ENCODE measurements at regions not wholly inside any gene's neighbourhood (a gene's known extent, or its start where the extent isn't known, plus 50 kb on each side); places are given as distances from the start of the nearest gene placed in this dataset.
A peak's percentile ranks its signal among the peaks of the same experiment; 100 is the strongest.

GRCh38 chr12:69056743-69057515, 124.0 kb upstream of the CPM start:
- Mint-ChIP-seq H3K27me3 (ENCODE audit: low read depth) (no peaks in the 10 kb centered on the region; the same call in 1 of the 2 replicates), H3K4me1 (peaks cover 22% of the 10 kb centered on the region), H3K4me3 (no peak overlapping the region), H3K36me3 (no peaks in the 10 kb centered on the region), H3K27ac (no peak overlapping the region), H3K9me3 (no peaks in the 10 kb centered on the region)
- POLR2A ChIA-PET = interaction anchor here (0.6 kb wide), 1 partner anchor 220 kb away, joined by 3 read pairs; no protein-coding TSS in a partner anchor
- no peak for ATAC-seq
- DNase-seq (ENCODE audit: low spot score) = no peak
- TF ChIP-seq, protein P1, sequence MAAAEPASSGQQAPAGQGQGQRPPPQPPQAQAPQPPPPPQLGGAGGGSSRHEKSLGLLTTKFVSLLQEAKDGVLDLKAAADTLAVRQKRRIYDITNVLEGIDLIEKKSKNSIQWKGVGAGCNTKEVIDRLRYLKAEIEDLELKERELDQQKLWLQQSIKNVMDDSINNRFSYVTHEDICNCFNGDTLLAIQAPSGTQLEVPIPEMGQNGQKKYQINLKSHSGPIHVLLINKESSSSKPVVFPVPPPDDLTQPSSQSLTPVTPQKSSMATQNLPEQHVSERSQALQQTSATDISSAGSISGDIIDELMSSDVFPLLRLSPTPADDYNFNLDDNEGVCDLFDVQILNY (CRISPR knock-in tag; IDR thresholded peaks at IDR 0.05) = no peak
- TF ChIP-seq NFYB (CRISPR knock-in tag; conservative IDR thresholded peaks at IDR 0.05; ENCODE audit: low read depth) = no peak
- TF ChIP-seq MXD4 (CRISPR knock-in tag; IDR thresholded peaks at IDR 0.05; ENCODE audit: borderline replicate concordance) = no peak
- no peak for TF ChIP-seq CREB1 (CRISPR knock-in tag; IDR thresholded peaks at IDR 0.05)
- no peak for TF ChIP-seq FOXJ3 (CRISPR knock-in tag; IDR thresholded peaks at IDR 0.05; ENCODE audit: borderline replicate concordance)
- no peak for TF ChIP-seq ZBTB21 (CRISPR knock-in tag; IDR thresholded peaks at IDR 0.05; ENCODE audit: borderline replicate concordance)
- no peak for TF ChIP-seq ZNF232 (CRISPR knock-in tag; IDR thresholded peaks at IDR 0.05)
- CTCF ChIA-PET = no interaction called here

DNA sequence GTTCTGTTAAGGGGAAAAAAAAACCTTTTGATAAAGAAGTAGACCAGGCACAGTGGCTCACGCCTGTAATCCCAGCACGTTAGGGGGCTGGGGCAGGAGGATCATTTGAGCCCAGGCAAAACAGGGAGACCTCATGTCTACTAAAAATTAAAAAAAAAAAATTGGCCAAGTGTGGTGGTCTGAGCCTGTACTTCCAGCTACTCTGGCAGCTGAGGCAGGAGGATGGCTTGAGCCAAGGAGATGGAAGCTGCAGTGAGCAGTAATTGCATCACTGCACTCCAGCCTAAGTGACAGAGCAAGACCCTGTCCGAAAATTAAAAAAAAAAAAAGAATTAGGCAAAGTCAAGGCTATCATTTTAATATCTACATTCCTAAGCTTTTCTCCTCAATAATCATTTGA, 124.8 kb upstream of the CPM start:
- TF ChIP-seq TCF7 (CRISPR knock-in tag; IDR thresholded peaks at IDR 0.05; ENCODE audit: low read depth) = no peak
- CTCF ChIA-PET = no interaction called here
- no peak overlapping the region for H3K4me3 Mint-ChIP-seq

DNA sequence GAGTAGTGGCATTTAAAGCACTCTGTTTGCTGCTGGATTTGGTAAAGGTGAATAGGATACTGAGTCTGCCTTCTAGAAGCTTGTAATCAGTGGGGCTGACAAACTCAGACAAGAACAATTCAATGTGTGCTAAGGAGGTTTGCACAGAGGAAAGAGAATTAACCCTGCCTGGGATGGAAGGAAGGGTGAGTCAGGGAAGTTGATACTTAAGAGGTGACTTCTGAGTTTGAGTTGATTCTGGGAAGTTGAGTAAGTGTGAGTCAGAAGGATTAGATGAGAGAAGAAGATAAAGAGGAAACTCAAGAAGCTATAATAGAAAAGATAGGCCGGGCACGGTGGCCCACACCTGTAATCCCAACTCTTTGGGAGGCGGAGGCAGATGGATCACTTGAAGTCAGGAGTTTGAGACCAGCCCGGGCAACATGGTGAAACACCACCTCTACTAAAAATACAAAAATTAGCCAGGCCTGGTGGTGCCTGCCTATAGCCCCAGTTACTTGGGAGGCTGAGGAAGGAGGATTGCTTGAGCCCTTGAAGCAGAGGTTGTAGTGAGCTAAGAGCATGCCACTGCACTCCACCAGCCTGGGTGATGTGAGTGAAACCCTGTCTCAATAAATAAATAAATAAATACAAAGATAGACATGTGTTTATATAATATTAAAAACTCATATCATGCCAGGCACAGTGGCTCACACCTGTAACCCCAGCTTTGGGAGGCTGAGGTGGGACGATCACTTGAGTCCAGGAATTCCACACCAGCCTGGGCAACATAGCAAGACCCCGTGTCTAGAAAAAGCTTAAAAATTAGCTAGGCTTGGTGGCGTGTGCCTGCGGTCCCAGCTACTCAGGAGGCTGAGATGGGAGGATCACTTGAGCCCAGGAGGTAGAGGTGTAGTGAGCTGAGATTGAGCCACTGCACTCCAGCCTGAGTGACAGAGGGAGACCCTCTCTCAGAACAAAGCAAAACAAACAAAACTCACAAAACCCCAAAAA, 126.8 kb upstream of the CPM start:
- CTCF ChIA-PET = no interaction called here
- no peaks in the 10 kb centered on the region for H3K9me3 Mint-ChIP-seq
- ATAC-seq (no peak), DNase-seq (ENCODE audit: low spot score) (no peak)
- TF ChIP-seq ZNF121 (CRISPR knock-in tag; IDR thresholded peaks at IDR 0.05) (peak; percentile 70), JAZF1 (CRISPR knock-in tag; IDR thresholded peaks at IDR 0.05) (no peak)
- TF ChIP-seq, protein P2, sequence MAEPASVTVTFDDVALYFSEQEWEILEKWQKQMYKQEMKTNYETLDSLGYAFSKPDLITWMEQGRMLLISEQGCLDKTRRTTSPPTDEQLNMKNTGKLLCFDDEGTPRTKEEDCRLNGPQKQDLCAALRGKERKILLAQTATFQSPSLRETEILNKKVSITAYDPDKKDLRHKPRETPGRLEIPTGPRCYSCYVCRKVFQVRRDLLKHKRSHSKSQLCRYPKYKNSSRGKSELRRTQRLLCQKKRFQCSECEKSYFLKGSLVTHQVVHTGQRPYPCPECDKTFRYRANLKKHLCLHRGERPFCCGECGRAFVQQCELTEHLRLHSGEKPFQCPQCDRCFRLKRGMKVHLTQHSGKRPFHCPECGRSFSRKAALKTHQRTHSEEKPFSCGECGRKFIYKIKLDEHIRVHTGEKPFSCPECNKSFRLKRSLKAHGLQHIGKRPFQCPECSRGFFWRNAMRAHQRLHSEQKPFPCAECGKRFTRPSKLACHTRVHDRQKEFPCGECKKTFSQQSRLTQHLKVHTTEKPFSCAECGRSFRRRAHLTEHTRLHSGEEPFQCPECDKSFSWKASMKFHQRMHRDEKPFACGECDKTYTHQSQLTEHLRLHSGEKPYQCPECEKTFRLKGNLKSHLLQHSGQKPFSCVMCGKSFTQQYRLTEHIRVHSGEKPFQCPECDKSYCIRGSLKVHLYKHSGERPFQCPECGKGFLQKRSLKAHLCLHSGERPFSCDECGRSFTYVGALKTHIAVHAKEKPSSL (CRISPR knock-in tag; conservative IDR thresholded peaks at IDR 0.05) = no peak
- H3K27ac Mint-ChIP-seq = no peak overlapping the region
- H3K4me3 Mint-ChIP-seq = no peak overlapping the region
- H3K27me3 Mint-ChIP-seq (ENCODE audit: low read depth) = no peaks in the 10 kb centered on the region; the same call in 1 of the 2 replicates
- POLR2A ChIA-PET = no interaction called here
- peaks cover 6% of the 10 kb centered on the region for H3K4me1 Mint-ChIP-seq
- H3K36me3 Mint-ChIP-seq = no peaks in the 10 kb centered on the region

More for the DNA sequence above, 124.8 kb upstream of the CPM start:
- ATAC-seq (no peak), DNase-seq (ENCODE audit: low spot score) (no peak)
- Mint-ChIP-seq H3K4me1 (peaks cover 20% of the 10 kb centered on the region), H3K27me3 (ENCODE audit: low read depth) (no peaks in the 10 kb centered on the region; the same call in 1 of the 2 replicates), H3K9me3 (no peaks in the 10 kb centered on the region), H3K36me3 (no peaks in the 10 kb centered on the region), H3K27ac (no peak overlapping the region)
- POLR2A ChIA-PET = interaction anchor here (0.6 kb wide), 1 partner anchor 221 kb away, joined by 3 read pairs; no protein-coding TSS in a partner anchor

DNA sequence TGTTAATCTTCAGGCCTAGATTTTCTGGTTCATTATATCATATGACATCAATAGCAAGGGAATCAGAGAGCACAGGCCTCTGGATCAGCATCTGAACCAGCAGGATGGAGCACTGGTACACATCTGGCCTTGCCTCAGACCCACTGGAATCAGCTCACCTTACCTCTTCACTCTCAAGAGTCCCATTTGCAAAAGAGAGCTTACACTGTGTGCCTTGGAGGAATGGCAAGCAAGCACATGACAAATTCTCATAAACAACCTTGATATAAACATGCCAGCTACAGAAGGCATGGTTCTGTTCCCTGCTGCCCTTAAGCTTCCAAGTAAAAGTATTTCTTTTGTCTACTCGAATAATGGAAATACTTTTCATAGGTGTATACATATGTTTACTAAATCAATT, 128.6 kb upstream of the CPM start:
- H3K9me3 Mint-ChIP-seq = no peaks in the 10 kb centered on the region
- H3K27ac Mint-ChIP-seq = no peak overlapping the region
- no peak overlapping the region for H3K4me3 Mint-ChIP-seq
- POLR2A ChIA-PET = no interaction called here
- CTCF ChIA-PET = no interaction called here
- DNase-seq (ENCODE audit: low spot score) = no peak
- peak; percentile 62 for ATAC-seq
- H3K27me3 Mint-ChIP-seq (ENCODE audit: low read depth) = no peaks in the 10 kb centered on the region
- TF ChIP-seq FOXP1 (CRISPR knock-in tag; IDR thresholded peaks at IDR 0.05; ENCODE audit: borderline replicate concordance) = no peak
- no peak for TF ChIP-seq ELF4 (CRISPR knock-in tag; IDR thresholded peaks at IDR 0.05; ENCODE audit: low read depth)
- TF ChIP-seq ESRRA (CRISPR knock-in tag; IDR thresholded peaks at IDR 0.05; ENCODE audit: borderline replicate concordance) = no peak
- TF ChIP-seq ATF6 (CRISPR knock-in tag; IDR thresholded peaks at IDR 0.05) = no peak
- TF ChIP-seq, protein P2 (CRISPR knock-in tag; conservative IDR thresholded peaks at IDR 0.05) = no peak
- no peak for TF ChIP-seq TCF7 (CRISPR knock-in tag; IDR thresholded peaks at IDR 0.05; ENCODE audit: low read depth)
- TF ChIP-seq TP53 (CRISPR knock-in tag; IDR thresholded peaks at IDR 0.05) = no peak
- no peak for TF ChIP-seq GABPB1 (CRISPR knock-in tag; IDR thresholded peaks at IDR 0.05)
- H3K36me3 Mint-ChIP-seq = no peaks in the 10 kb centered on the region
- peaks cover 7% of the 10 kb centered on the region for H3K4me1 Mint-ChIP-seq
